GM10248 (cell line): ENCODE measurements at regions not wholly inside any gene's neighbourhood (a gene's known extent, or its start where the extent isn't known, plus 50 kb on each side); places are given as distances from the start of the nearest gene placed in this dataset.
"Not testable (repeated sequence)": the region's sequence is repeated elsewhere in the genome, so short reads cannot be mapped to it uniquely, and the experiment has no call there.

Experiments used
- CTCF ChIA-PET: fragments of 300-600 bp; sonication (Branson Sonifier 250); formaldehyde crosslinking; extraction: SDS; loops from one replicate; lab custom pipeline; 2021; ENCODE audit warnings: antibody characterized with exemption; lab: Yijun Ruan, JAX
- POLR2A ChIA-PET: fragments of 350-650 bp; sonication (Branson Sonifier 250); formaldehyde crosslinking; extraction: SDS; loops from one replicate; lab custom pipeline; 2020; ENCODE audit warnings: antibody characterized with exemption; lab: Yijun Ruan, JAX
- DNase-seq: peaks from one replicate; pipeline ENCODE4 v3.0.0; 2012; ENCODE audit errors: extremely low spot score
- TF ChIP-seq, protein P1 (sequence below): IDR thresholded peaks from 2 replicates; pipeline ENCODE4 v1.5.1; 2012; ENCODE audit warnings: mild to moderate bottlenecking, low read depth; ENCODE audit errors: extremely low read depth, missing control alignments, control extremely low read depth

DNA sequence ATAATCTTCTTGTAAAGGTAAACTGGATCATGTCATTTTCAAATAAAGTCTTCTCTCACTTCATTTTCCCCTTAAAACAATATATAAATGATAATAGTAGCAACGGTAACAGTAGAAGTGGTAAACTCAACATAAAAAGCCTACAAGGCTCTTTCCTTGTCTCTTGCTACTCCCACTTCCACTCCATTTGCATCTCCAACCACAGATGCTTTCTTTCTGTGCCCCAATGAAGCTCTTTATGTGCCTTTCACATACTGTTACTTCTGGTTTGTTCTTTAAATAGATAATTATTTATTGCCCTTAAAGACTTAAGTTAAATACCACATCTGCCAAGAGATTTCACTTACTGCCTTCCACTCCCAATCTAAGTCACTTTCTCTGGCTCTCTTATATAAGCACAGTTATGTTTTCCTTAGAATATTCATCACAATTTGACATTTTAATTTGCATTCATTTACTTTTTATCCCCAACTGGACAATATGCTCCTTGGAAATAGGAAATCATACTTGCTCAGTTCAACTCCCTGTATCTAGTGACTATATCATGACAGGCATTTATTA lies 149.9 kb downstream of the CRPPA start:
- DNase-seq: no peak
- TF ChIP-seq, protein P1, sequence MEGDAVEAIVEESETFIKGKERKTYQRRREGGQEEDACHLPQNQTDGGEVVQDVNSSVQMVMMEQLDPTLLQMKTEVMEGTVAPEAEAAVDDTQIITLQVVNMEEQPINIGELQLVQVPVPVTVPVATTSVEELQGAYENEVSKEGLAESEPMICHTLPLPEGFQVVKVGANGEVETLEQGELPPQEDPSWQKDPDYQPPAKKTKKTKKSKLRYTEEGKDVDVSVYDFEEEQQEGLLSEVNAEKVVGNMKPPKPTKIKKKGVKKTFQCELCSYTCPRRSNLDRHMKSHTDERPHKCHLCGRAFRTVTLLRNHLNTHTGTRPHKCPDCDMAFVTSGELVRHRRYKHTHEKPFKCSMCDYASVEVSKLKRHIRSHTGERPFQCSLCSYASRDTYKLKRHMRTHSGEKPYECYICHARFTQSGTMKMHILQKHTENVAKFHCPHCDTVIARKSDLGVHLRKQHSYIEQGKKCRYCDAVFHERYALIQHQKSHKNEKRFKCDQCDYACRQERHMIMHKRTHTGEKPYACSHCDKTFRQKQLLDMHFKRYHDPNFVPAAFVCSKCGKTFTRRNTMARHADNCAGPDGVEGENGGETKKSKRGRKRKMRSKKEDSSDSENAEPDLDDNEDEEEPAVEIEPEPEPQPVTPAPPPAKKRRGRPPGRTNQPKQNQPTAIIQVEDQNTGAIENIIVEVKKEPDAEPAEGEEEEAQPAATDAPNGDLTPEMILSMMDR: no peak
- ChIA-PET POLR2A (no interaction called here), CTCF (no interaction called here)

DNA sequence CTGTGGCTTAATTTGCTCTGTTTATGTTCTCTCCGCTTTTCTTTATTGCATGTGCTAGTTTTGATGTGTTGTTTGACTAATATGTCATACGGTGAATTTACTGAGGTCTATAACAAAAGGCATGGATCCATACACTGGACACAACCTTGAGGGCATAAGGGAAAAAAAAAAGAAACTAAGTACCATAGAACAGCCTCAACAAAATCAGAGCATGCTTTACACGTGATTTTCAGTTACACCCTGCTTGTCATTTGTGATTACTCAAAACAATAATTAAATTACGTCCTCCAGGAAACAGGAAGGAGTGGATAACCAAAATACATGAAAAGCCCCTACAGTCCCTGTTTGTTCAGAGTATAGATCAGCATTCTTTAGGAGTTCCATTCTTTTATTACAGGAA lies 150.5 kb downstream of the CRPPA start:
- POLR2A ChIA-PET: no interaction called here
- DNase-seq: no peak
- TF ChIP-seq, protein P1: no peak
- CTCF ChIA-PET: no interaction called here

GRCh38 chr7:16268821-16269768 lies 152.2 kb downstream of the CRPPA start:
- CTCF ChIA-PET: no interaction called here
- TF ChIP-seq, protein P1: no peak
- DNase-seq: no peak
- POLR2A ChIA-PET: no interaction called here

GRCh38 chr7:16267953-16268820 lies 153.2 kb downstream of the CRPPA start:
- TF ChIP-seq, protein P1: no peak
- ChIA-PET CTCF (no interaction called here), POLR2A (no interaction called here)

DNA sequence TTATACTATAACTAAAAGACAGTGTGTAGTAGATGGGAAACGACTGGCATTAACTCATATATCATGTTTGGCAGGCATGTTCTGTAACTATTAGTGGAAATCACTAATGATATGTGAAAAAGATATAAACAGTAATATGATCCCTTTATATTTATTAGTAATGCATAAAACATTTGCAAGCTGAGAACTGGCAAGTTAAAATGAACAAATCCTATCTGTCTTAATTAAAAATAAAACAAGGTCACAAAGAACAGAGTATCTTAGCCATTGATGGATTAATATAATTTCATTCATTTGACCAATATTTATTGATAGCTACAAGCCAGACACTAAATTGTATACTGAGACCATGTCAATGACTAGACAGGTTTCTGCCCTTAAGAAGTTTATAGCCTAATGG lies 154.5 kb downstream of the CRPPA start:
- POLR2A ChIA-PET: no interaction called here
- no peak for DNase-seq
- CTCF ChIA-PET: interaction anchor here (0.7 to 1.3 kb wide), 2 partner anchors 12 to 57 kb away, joined by 3 read pairs; no protein-coding TSS in a partner anchor
- TF ChIP-seq, protein P1: no peak

More at GRCh38 chr7:16267953-16268820, 153.2 kb downstream of the CRPPA start:
- DNase-seq: no peak

DNA sequence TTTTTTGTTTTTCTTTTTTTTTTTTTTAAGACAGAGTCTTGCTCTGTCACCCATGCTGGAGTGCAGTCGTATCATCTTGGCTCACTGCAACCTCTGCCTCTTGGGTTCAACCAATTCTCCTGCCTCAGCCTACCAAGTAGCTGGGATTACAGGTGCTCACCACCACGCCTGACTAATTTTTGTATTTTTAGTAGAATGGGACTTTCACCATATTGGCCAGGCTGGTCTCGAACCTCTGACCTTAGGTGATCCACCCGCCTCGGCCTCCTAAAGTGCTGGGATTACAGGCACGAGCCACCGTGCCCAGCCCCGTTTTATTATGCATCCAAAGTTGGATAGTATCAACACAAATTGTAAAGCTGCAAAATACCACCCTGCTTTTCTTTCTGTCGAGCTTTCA lies 154.9 kb downstream of the CRPPA start:
- CTCF ChIA-PET: interaction anchor here (0.7 to 1.3 kb wide), 2 partner anchors 13 to 57 kb away, joined by 3 read pairs; no protein-coding TSS in a partner anchor
- POLR2A ChIA-PET, DNase-seq: not testable (repeated sequence)
